H1 (cell line): ENCODE measurements at regions not wholly inside any gene's neighbourhood (a gene's known extent, or its start where the extent isn't known, plus 50 kb on each side); places are given as distances from the start of the nearest gene placed in this dataset.

Experiments used
- CTCF ChIA-PET: fragments of 300-600 bp; sonication (Branson Sonifier 250); formaldehyde crosslinking; loops from one replicate; lab custom pipeline; 2021; ENCODE audit not compliant: partially characterized antibody; lab: Charles Lee
- POLR2A ChIA-PET: fragments of 300-600 bp; sonication (Branson Sonifier 250); formaldehyde crosslinking; loops from one replicate; lab custom pipeline; 2021; ENCODE audit warnings: inconsistent platforms; ENCODE audit not compliant: partially characterized antibody; lab: Charles Lee
- DNase-seq, 2 experiments: peaks; one replicate each; pipeline versions ENCODE4 v3.0.0 to v3.0.0-alpha.2; 2010 to 2022; ENCODE audit warnings: low spot score in 2 of 2, low read depth in 1 of 2, mixed read lengths in 1 of 2
- FAIRE-seq: peaks from 2 replicates; lab custom pipeline; 2011; peaks lifted over from hg19 to GRCh38; lab: Jason Lieb, UNC
- H2AFZ ChIP-seq: 2 replicates; pipeline ENCODE4 v1.8.1; 2012; ENCODE audit warnings: low read length, inconsistent platforms
- H2AK5ac ChIP-seq: 2 replicates; pipeline ENCODE4 v1.6.1; 2013; ENCODE audit warnings: low read depth, low read length
- H2BK120ac ChIP-seq: replicated peaks from 2 replicates; pipeline ENCODE3; 2013; ENCODE audit warnings: low read depth, low read length, inconsistent platforms
- H2BK12ac ChIP-seq: 2 replicates; pipeline ENCODE4 v1.6.1; 2013; ENCODE audit warnings: low read depth, low read length
- H2BK15ac ChIP-seq: 2 replicates; pipeline ENCODE4 v1.6.1; 2013; ENCODE audit warnings: low read length
- H2BK20ac ChIP-seq: 2 replicates; pipeline ENCODE4 v1.6.1; 2013; ENCODE audit warnings: low read length
- H2BK5ac ChIP-seq: 2 replicates; pipeline ENCODE4 v1.6.1; 2013; ENCODE audit warnings: low read depth, low read length
- H3K14ac ChIP-seq: 2 replicates; pipeline ENCODE4 v1.6.1; 2013; ENCODE audit warnings: inconsistent platforms; ENCODE audit not compliant: insufficient read length
- H3K18ac ChIP-seq: 2 replicates; pipeline ENCODE4 v1.6.1; 2013; ENCODE audit warnings: low read length; ENCODE audit errors: extremely low read depth
- H3K23ac ChIP-seq: 2 replicates; pipeline ENCODE4 v1.6.1; 2013; ENCODE audit warnings: inconsistent platforms; ENCODE audit not compliant: insufficient read length
- H3K23me2 ChIP-seq: 2 replicates; pipeline ENCODE4 v1.6.1; 2013; ENCODE audit warnings: low read depth, low read length
- H3K27ac ChIP-seq: 2 replicates; pipeline ENCODE4 v1.6.1; 2011; ENCODE audit warnings: low read depth, low read length, inconsistent platforms
- H3K27me3 ChIP-seq, 4 experiments: replicated peaks in 1 of 4; 1 replicate in 1 of 4; 2 replicates in 3 of 4; pipeline versions ENCODE4 v1.6.1 to v1.8.1; 2011 to 2013; ENCODE audit warnings: low read length in 3 of 4, mild to moderate bottlenecking in 3 of 4, inconsistent platforms in 2 of 4, mixed read lengths in 2 of 4, moderate library complexity in 1 of 4; ENCODE audit not compliant: control insufficient read depth in 3 of 4, insufficient read depth in 3 of 4; ENCODE audit errors: extremely low read depth in 1 of 4
- H3K36me3 ChIP-seq, 4 experiments: 2 replicates each; pipeline versions ENCODE4 v1.6.1 to v1.8.1; 2011 to 2013; ENCODE audit warnings: mild to moderate bottlenecking in 4 of 4, low read length in 3 of 4, moderate library complexity in 2 of 4, control low read depth in 1 of 4, inconsistent platforms in 1 of 4; ENCODE audit not compliant: insufficient read depth in 4 of 4, control insufficient read depth in 2 of 4
- H3K4ac ChIP-seq: replicated peaks from 2 replicates; pipeline ENCODE3; 2013; ENCODE audit warnings: low read length, low read depth, mixed read lengths, inconsistent platforms; ENCODE audit not compliant: insufficient read length
- H3K4me1 ChIP-seq, 4 experiments: replicated peaks in 1 of 4; 1 replicate in 1 of 4; 2 replicates in 3 of 4; pipeline versions ENCODE4 v1.6.1 to v1.8.1; 2011 to 2013; ENCODE audit warnings: low read length in 3 of 4, inconsistent platforms in 2 of 4, mixed read lengths in 1 of 4; ENCODE audit not compliant: insufficient read depth in 4 of 4, control insufficient read depth in 3 of 4
- H3K4me2 ChIP-seq, 2 experiments: 2 replicates each; pipeline versions ENCODE4 v1.6.1 to v1.8.1; 2011 to 2013; ENCODE audit warnings: low read depth in 2 of 2, low read length in 2 of 2, control low read depth in 1 of 2, inconsistent platforms in 1 of 2, mild to moderate bottlenecking in 1 of 2; ENCODE audit not compliant: insufficient read depth in 1 of 2
- H3K4me3 ChIP-seq, 4 experiments: fragments of 200-600, 300-600 bp in 1 of 4; sonication (generic), shearing (Covaris generic), sonication (Bioruptor Twin) in 1 of 4; 2 replicates each; pipeline versions ENCODE4 v1.5.1 to v1.8.1; 2011 to 2016; ENCODE audit warnings: low read length in 4 of 4, low read depth in 3 of 4, control low read depth in 2 of 4, inconsistent platforms in 2 of 4, mild to moderate bottlenecking in 2 of 4, mixed read lengths in 1 of 4, moderate library complexity in 1 of 4; ENCODE audit not compliant: insufficient read depth in 2 of 4; ENCODE audit errors: extremely low read depth in 1 of 4
- H3K56ac ChIP-seq: replicated peaks from 2 replicates; pipeline ENCODE3; 2013; ENCODE audit warnings: low read depth, mild to moderate bottlenecking, mixed read lengths, low read length, inconsistent platforms; ENCODE audit not compliant: insufficient read length
- H3K79me1 ChIP-seq: 2 replicates; pipeline ENCODE4 v1.6.1; 2013; ENCODE audit warnings: low read depth, low read length, control low read depth
- H3K79me2 ChIP-seq, 2 experiments: 2 replicates each; pipeline versions ENCODE4 v1.6.1 to v1.8.1; 2012 to 2013; ENCODE audit warnings: low read length in 2 of 2, mild to moderate bottlenecking in 2 of 2, inconsistent platforms in 1 of 2; ENCODE audit not compliant: insufficient read depth in 2 of 2, control insufficient read depth in 1 of 2
- H3K9ac ChIP-seq, 4 experiments: replicated peaks in 1 of 4; 1 replicate in 1 of 4; 2 replicates in 3 of 4; pipeline versions ENCODE4 v1.6.1 to v1.8.1; 2011 to 2013; ENCODE audit warnings: low read depth in 3 of 4, low read length in 3 of 4, control low read depth in 2 of 4, mild to moderate bottlenecking in 2 of 4, moderate library complexity in 2 of 4, inconsistent platforms in 1 of 4; ENCODE audit errors: extremely low read depth in 1 of 4
- H3K9me3 ChIP-seq, 2 experiments: 2 replicates each; pipeline versions ENCODE4 v1.6.1 to v1.8.1; 2012 to 2013; ENCODE audit warnings: mild to moderate bottlenecking in 2 of 2, moderate library complexity in 2 of 2, control low read depth in 1 of 2, inconsistent platforms in 1 of 2, low read depth in 1 of 2, low read length in 1 of 2, mixed read lengths in 1 of 2; ENCODE audit not compliant: insufficient read depth in 2 of 2
- H4K20me1 ChIP-seq, 2 experiments: replicated peaks in 1 of 2; 2 replicates each; pipeline versions ENCODE3 to v1.8.1; 2011 to 2013; ENCODE audit warnings: inconsistent platforms in 2 of 2, low read length in 2 of 2, mild to moderate bottlenecking in 1 of 2; ENCODE audit not compliant: insufficient read depth in 2 of 2, control insufficient read depth in 1 of 2
- H4K5ac ChIP-seq: 2 replicates; pipeline ENCODE4 v1.6.1; 2013; ENCODE audit warnings: low read length, low read depth, mixed read lengths, inconsistent platforms; ENCODE audit not compliant: insufficient read length
- H4K8ac ChIP-seq: 2 replicates; pipeline ENCODE4 v1.8.0; 2013; ENCODE audit warnings: mild to moderate bottlenecking, moderate library complexity, low read length, inconsistent platforms; ENCODE audit not compliant: insufficient read depth; ENCODE audit errors: extremely low read depth
- H4K91ac ChIP-seq: replicated peaks from 2 replicates; pipeline ENCODE3; 2013; ENCODE audit warnings: low read length, mixed read lengths, inconsistent platforms; ENCODE audit not compliant: insufficient read length
- ATF2 ChIP-seq: IDR thresholded peaks from 2 replicates; pipeline ENCODE4 v1.6.1; 2012; ENCODE audit warnings: low read length, inconsistent platforms
- BCL11A ChIP-seq, 2 experiments: IDR thresholded peaks; one replicate each; pipeline ENCODE4 v1.6.1; 2011; ENCODE audit warnings: low read depth in 2 of 2, low read length in 2 of 2, mild to moderate bottlenecking in 2 of 2
- CBX8 ChIP-seq: fragments of 300-800, 300-1000 bp; sonication (generic); IDR thresholded peaks from 2 replicates; pipeline ENCODE4 v1.7.1; 2016; ENCODE audit warnings: low read depth, low read length, borderline replicate concordance
- CEBPB ChIP-seq: IDR thresholded peaks from 2 replicates; pipeline ENCODE4 v1.6.1; 2012; ENCODE audit warnings: low read depth, low read length
- POU5F1 ChIP-seq: IDR thresholded peaks from 2 replicates; pipeline ENCODE4 v1.6.1; 2011; ENCODE audit warnings: low read depth, mild to moderate bottlenecking, low read length, moderate library complexity
- SP2 ChIP-seq: IDR thresholded peaks from 2 replicates; pipeline ENCODE4 v1.6.1; 2012; ENCODE audit warnings: mild to moderate bottlenecking, low read length, inconsistent platforms
- WGBS, 2 experiments: shearing (Covaris generic) in 1 of 2; methylation state at CpG; one replicate each; pipeline versions ENCODE4 v1.1.6 to v1.1.7; 2013 to 2015; ENCODE audit warnings: low lambda C conversion rate in 2 of 2, mixed read lengths in 2 of 2, inconsistent platforms in 1 of 2, low coverage in 1 of 2, missing lambda C conversion rate in 1 of 2; ENCODE audit not compliant: insufficient replicate concordance in 2 of 2, insufficient coverage in 1 of 2, insufficient read length in 1 of 2; ENCODE audit errors: extremely low coverage in 1 of 2, missing lambda C conversion rate in 1 of 2; 5-methylcytosine and 5-hydroxymethylcytosine counted together

GRCh38 chr12:58616618-58617017 lies 303.7 kb downstream of the LRIG3 start:
- no peaks in the 10 kb centered on the region for H3K9me3 ChIP-seq
- H4K91ac ChIP-seq = no peak overlapping the region
- ChIA-PET CTCF (no interaction called here), POLR2A (no interaction called here)
- no peak overlapping the region for H4K8ac ChIP-seq
- no peaks in the 10 kb centered on the region for H3K23me2 ChIP-seq
- no peaks in the 10 kb centered on the region for H3K79me1 ChIP-seq
- H3K27ac ChIP-seq = no peak overlapping the region
- H3K9ac ChIP-seq = no peak overlapping the region
- no peak overlapping the region for H2BK12ac ChIP-seq
- no peak overlapping the region for H2AK5ac ChIP-seq
- H2AFZ ChIP-seq = no peak overlapping the region
- H3K79me2 ChIP-seq = no peaks in the 10 kb centered on the region
- H2BK120ac ChIP-seq = no peak overlapping the region
- H3K23ac ChIP-seq = no peak overlapping the region
- no peaks in the 10 kb centered on the region for H3K4me1 ChIP-seq
- no peak overlapping the region for H3K4ac ChIP-seq
- FAIRE-seq = no peak
- no peak overlapping the region for H4K5ac ChIP-seq
- H3K56ac ChIP-seq = no peak overlapping the region
- no peak overlapping the region for H3K4me3 ChIP-seq
- TF ChIP-seq ATF2 (no peak), SP2 (no peak), POU5F1 (no peak), CBX8 (no peak), BCL11A (IDR thresholded peaks at IDR 0.05; ENCODE audit: low read depth in 2 of 2, low read length in 2 of 2) (no peak), CEBPB (no peak)
- TF ChIP-seq, all 59 proteins: peak for 0
- Histone ChIP-seq H4K20me1 (no peaks in the 10 kb centered on the region), H3K4me2 (no peak overlapping the region), H3K14ac (no peak overlapping the region), H3K18ac (no peak overlapping the region), H3K27me3 (no peaks in the 10 kb centered on the region), H2BK5ac (no peak overlapping the region), H3K36me3 (no peaks in the 10 kb centered on the region), H2BK20ac (no peak overlapping the region), H2BK15ac (no peak overlapping the region)
- WGBS, 2 experiments = 67% methylated on average over 1 of the region's 1 CpG; no CpG with 5 or more reads in 1 of the 2 experiments
- DNase-seq = no peak
